H7 (cell line): ENCODE measurements at regions not wholly inside any gene's neighbourhood (a gene's known extent, or its start where the extent isn't known, plus 50 kb on each side); places are given as distances from the start of the nearest gene placed in this dataset.
"Not testable (repeated sequence)": the region's sequence is repeated elsewhere in the genome, so short reads cannot be mapped to it uniquely, and the experiment has no call there.

Experiments
- DNase-seq: peaks from one replicate; pipeline ENCODE4 v3.0.0; 2012
- H3K27me3 ChIP-seq: 2 replicates; pipeline ENCODE4 v1.6.0; 2011; ENCODE audit warnings: mild to moderate bottlenecking, low read length; ENCODE audit not compliant: control insufficient read depth, insufficient read depth
- H3K36me3 ChIP-seq: replicated peaks from 2 replicates; pipeline ENCODE4 v1.5.1; 2011; ENCODE audit warnings: low read length; ENCODE audit not compliant: control insufficient read depth, insufficient read depth
- H3K4me3 ChIP-seq: 2 replicates; pipeline ENCODE4 v1.5.1; 2011; ENCODE audit warnings: low read depth, mild to moderate bottlenecking, control low read depth, low read length, moderate library complexity; ENCODE audit not compliant: insufficient read depth

GRCh38 chr16:52128361-52128760 lies 418.6 kb downstream of the TOX3 start:
- Histone ChIP-seq H3K27me3 (no peaks in the 10 kb centered on the region), H3K4me3 (no peak overlapping the region), H3K36me3 (no peaks in the 10 kb centered on the region)
- DNase-seq = no peak

DNA sequence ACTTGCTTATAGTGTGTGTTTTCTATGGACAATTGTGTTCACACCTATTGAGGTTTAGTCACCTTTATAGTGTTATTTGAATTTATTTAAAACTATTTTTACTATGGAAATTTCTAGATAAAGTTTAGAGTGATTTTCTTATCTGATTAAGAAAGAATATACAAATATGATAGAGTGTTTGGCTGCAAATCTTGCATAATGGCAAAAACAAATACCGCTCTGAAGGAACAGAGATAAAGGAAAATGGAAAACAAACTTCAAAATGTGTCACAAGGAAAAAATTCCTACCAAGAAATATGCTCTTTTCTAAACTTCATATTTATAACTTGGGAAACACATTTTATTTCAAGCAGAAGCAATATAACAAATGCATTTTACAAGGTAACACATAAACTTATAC lies 423.1 kb downstream of the TOX3 start:
- H3K27me3 ChIP-seq = no peaks in the 10 kb centered on the region
- H3K36me3 ChIP-seq = no peaks in the 10 kb centered on the region
- no peak overlapping the region for H3K4me3 ChIP-seq
- no peak for DNase-seq

DNA sequence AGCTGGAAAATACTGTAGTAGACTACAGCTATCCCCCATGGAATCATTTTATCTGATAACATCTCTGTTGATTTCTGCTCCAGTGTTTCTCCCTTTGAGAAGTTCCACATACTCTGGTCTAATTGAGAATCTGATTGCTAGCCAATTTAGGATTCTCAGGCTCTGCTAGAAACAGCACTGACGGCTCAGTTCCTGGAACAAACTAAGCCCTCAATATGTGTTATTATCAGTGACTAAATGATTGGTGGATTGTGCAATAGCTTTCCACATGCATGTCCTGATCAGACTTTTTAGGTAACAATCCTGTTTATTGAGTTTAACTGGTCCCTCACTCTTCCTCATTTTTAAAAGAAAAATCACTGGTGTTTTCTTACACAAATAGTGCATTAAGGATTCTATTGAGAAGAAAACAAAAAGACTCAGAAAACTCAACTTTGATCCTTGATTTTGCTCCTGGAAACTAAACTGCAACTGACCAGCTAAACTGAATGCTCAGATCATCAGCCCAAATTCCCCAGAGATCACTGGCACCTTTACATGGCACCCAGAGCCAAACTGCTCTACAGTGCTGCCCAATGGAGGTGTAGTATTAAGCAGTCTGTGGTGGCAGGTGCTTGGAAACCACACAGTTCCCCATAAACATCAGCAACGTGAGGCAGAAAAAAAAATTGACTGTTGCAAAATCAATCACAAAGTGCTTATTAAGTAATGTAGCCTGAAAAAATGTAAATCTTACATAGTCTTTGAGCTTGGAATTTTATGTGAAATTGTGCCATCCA lies 423.7 kb downstream of the TOX3 start:
- DNase-seq = no peak
- no peaks in the 10 kb centered on the region for H3K27me3 ChIP-seq
- no peaks in the 10 kb centered on the region for H3K36me3 ChIP-seq

GRCh38 chr16:52117171-52117570 lies 429.8 kb downstream of the TOX3 start:
- no peaks in the 10 kb centered on the region for H3K27me3 ChIP-seq
- H3K4me3 ChIP-seq = no peak overlapping the region
- no peak for DNase-seq
- no peaks in the 10 kb centered on the region for H3K36me3 ChIP-seq

More for the DNA sequence above, 423.7 kb downstream of the TOX3 start:
- no peak overlapping the region for H3K4me3 ChIP-seq

GRCh38 chr16:52114379-52114778 lies 432.6 kb downstream of the TOX3 start:
- H3K27me3 ChIP-seq = no peaks in the 10 kb centered on the region
- DNase-seq = no peak
- H3K4me3 ChIP-seq = no peak overlapping the region
- H3K36me3 ChIP-seq = no peaks in the 10 kb centered on the region

DNA sequence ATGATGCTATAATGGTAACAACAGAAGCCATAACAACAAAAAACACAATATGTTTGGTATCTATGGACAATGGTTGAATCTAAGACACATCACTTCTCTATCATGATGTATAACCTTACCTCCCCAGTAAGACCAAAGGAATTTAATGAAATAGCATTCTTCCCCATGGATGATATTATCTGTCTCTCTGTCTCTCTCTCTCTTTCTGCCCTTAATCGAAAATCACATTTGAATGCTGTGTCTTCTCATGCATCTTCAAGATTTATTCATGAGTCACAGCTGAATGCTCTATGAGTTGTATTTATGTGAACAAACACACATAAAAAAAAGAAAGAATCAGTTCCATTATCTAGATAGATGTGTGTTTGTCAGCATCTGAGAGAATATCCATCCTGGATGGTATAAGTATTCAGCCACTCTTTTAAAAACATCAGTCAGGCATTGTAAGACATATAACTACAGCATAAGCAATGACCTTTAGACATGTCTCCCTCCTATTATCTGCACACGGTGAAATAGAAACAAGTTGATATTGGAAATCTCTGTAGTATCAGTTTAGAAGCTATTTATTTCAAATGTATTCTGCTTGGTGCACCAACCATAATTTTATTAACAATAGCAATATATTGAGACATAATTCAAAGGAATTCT lies 433.3 kb downstream of the TOX3 start:
- H3K36me3 ChIP-seq = no peaks in the 10 kb centered on the region
- H3K27me3 ChIP-seq = no peaks in the 10 kb centered on the region
- no peak for DNase-seq
- H3K4me3 ChIP-seq = no peak overlapping the region

GRCh38 chr16:52104993-52105392 lies 441.9 kb downstream of the TOX3 start:
- H3K4me3 ChIP-seq, DNase-seq, H3K27me3 ChIP-seq, H3K36me3 ChIP-seq: not testable (repeated sequence)

GRCh38 chr16:52103791-52104190 lies 443.2 kb downstream of the TOX3 start:
- DNase-seq = no peak
- Histone ChIP-seq H3K27me3 (no peaks in the 10 kb centered on the region), H3K36me3 (no peaks in the 10 kb centered on the region), H3K4me3 (no peak overlapping the region)

DNA sequence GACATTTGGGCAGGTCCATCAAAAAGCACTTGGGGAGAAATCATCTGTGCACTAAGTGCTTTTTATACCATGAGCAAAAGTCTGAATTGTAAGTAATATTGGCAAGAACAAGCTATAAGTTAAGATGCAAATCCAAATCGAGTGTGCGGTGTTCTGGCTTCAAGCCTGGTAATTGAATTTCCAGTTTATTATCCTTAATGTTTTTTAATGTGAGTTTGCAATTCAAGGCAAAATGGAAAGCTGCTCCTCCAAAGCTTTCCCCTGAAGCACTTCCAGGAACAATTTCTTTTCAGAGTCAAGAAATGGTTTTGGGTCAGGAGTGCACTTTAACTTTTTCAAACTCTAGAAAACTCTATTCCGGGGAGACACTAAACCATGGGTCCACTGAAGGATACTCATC lies 445.7 kb downstream of the TOX3 start:
- H3K4me3 ChIP-seq = no peak overlapping the region
- no peak for DNase-seq
- H3K27me3 ChIP-seq = no peaks in the 10 kb centered on the region
- H3K36me3 ChIP-seq = no peaks in the 10 kb centered on the region

DNA sequence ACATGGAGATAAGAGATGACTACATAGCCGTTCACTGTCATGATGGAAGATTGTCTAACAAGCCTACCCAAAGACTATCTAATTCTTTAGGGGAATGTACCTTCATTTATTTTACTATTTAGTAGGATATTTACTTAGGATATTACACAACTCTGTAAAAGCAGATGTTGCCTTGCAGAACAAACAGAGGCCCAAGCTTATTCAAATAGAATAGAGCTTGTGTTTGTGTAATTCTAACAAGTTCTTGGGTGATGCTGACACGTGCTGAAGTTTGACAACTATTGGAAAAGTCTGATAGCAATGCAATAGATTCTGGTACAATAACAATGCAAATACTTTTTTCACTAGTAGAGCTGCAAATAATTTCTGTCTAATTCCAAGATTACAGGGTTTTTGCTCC lies 447.6 kb downstream of the TOX3 start:
- Histone ChIP-seq H3K27me3 (no peaks in the 10 kb centered on the region), H3K4me3 (no peak overlapping the region), H3K36me3 (no peaks in the 10 kb centered on the region)
- DNase-seq = no peak

- no peak for DNase-seq
- Histone ChIP-seq H3K36me3 (no peaks in the 10 kb centered on the region), H3K27me3 (no peaks in the 10 kb centered on the region), H3K4me3 (no peak overlapping the region)
Measured at GRCh38 chr16:52095471-52095870, 451.5 kb downstream of the TOX3 start.

- no peak for DNase-seq
- H3K27me3 ChIP-seq = no peaks in the 10 kb centered on the region
- H3K36me3 ChIP-seq = no peaks in the 10 kb centered on the region
- H3K4me3 ChIP-seq = no peak overlapping the region
Measured at GRCh38 chr16:52092126-52092525, 454.8 kb downstream of the TOX3 start.

- DNase-seq = no peak
- no peaks in the 10 kb centered on the region for H3K27me3 ChIP-seq
Measured at GRCh38 chr16:52090080-52090479, 456.9 kb downstream of the TOX3 start.

DNA sequence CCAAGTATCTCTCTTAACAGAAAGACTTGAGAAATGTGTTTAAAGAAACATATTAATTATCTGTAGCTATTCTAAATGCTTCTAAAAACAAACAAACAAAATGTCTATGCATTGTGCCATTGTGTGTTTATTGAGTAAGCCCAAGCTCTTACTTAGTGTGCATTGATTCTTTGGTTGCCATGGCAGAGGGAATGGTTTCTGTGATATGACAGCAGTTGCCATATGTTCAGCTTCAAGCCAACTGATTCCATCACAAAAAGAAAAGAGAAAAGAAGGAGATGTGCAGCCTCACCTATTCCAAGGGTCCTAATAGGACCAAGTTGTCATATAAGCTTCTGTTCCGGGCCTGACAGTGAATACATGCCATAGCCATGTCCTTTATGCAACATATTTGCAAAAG lies 457.5 kb downstream of the TOX3 start:
- no peak for DNase-seq

More at GRCh38 chr16:52090080-52090479, 456.9 kb downstream of the TOX3 start:
- Histone ChIP-seq H3K36me3 (no peaks in the 10 kb centered on the region), H3K4me3 (no peak overlapping the region)

GRCh38 chr16:52086901-52087300 lies 460.0 kb downstream of the TOX3 start:
- H3K4me3 ChIP-seq = no peak overlapping the region
- H3K27me3 ChIP-seq = no peaks in the 10 kb centered on the region
- H3K36me3 ChIP-seq = no peaks in the 10 kb centered on the region
- no peak for DNase-seq

More for the DNA sequence above, 457.5 kb downstream of the TOX3 start:
- Histone ChIP-seq H3K27me3 (no peaks in the 10 kb centered on the region), H3K4me3 (no peak overlapping the region), H3K36me3 (no peaks in the 10 kb centered on the region)
